ENCODE measurements at regions not wholly inside any gene's neighbourhood (a gene's known extent, or its start where the extent isn't known, plus 50 kb on each side); places are given as distances from the start of the nearest gene placed in this dataset.

GRCh38 chr1:191498825-191499224, 659.4 kb upstream of the RGS18 start:
- TF ChIP-seq, protein P1, sequence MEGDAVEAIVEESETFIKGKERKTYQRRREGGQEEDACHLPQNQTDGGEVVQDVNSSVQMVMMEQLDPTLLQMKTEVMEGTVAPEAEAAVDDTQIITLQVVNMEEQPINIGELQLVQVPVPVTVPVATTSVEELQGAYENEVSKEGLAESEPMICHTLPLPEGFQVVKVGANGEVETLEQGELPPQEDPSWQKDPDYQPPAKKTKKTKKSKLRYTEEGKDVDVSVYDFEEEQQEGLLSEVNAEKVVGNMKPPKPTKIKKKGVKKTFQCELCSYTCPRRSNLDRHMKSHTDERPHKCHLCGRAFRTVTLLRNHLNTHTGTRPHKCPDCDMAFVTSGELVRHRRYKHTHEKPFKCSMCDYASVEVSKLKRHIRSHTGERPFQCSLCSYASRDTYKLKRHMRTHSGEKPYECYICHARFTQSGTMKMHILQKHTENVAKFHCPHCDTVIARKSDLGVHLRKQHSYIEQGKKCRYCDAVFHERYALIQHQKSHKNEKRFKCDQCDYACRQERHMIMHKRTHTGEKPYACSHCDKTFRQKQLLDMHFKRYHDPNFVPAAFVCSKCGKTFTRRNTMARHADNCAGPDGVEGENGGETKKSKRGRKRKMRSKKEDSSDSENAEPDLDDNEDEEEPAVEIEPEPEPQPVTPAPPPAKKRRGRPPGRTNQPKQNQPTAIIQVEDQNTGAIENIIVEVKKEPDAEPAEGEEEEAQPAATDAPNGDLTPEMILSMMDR (IDR thresholded peaks at IDR 0.05) = no peak
- TF ChIP-seq, protein P2, sequence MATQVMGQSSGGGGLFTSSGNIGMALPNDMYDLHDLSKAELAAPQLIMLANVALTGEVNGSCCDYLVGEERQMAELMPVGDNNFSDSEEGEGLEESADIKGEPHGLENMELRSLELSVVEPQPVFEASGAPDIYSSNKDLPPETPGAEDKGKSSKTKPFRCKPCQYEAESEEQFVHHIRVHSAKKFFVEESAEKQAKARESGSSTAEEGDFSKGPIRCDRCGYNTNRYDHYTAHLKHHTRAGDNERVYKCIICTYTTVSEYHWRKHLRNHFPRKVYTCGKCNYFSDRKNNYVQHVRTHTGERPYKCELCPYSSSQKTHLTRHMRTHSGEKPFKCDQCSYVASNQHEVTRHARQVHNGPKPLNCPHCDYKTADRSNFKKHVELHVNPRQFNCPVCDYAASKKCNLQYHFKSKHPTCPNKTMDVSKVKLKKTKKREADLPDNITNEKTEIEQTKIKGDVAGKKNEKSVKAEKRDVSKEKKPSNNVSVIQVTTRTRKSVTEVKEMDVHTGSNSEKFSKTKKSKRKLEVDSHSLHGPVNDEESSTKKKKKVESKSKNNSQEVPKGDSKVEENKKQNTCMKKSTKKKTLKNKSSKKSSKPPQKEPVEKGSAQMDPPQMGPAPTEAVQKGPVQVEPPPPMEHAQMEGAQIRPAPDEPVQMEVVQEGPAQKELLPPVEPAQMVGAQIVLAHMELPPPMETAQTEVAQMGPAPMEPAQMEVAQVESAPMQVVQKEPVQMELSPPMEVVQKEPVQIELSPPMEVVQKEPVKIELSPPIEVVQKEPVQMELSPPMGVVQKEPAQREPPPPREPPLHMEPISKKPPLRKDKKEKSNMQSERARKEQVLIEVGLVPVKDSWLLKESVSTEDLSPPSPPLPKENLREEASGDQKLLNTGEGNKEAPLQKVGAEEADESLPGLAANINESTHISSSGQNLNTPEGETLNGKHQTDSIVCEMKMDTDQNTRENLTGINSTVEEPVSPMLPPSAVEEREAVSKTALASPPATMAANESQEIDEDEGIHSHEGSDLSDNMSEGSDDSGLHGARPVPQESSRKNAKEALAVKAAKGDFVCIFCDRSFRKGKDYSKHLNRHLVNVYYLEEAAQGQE (IDR thresholded peaks at IDR 0.05; ENCODE audit: insufficient read depth in 1 of 2, low read depth in 2 of 2, low read length in 1 of 2) = no peak
